HUES6 (cell line): ENCODE measurements at regions not wholly inside any gene's neighbourhood (a gene's known extent, or its start where the extent isn't known, plus 50 kb on each side); places are given as distances from the start of the nearest gene placed in this dataset.

Experiments
- H3K27ac ChIP-seq: 2 replicates; pipeline ENCODE4 v1.7.0; 2013; ENCODE audit warnings: low read depth, mild to moderate bottlenecking, low read length, inconsistent platforms
- H3K27me3 ChIP-seq: 2 replicates; pipeline ENCODE4 v1.6.1; 2013; ENCODE audit warnings: low read length; ENCODE audit not compliant: control insufficient read depth, insufficient read depth
- H3K36me3 ChIP-seq: 2 replicates; pipeline ENCODE4 v1.6.1; 2013; ENCODE audit warnings: low read length; ENCODE audit not compliant: control insufficient read depth, insufficient read depth
- H3K4me1 ChIP-seq: 2 replicates; pipeline ENCODE4 v1.6.1; 2013; ENCODE audit warnings: low read length; ENCODE audit not compliant: control insufficient read depth, insufficient read depth
- H3K4me3 ChIP-seq: 2 replicates; pipeline ENCODE4 v1.5.1; 2013; ENCODE audit warnings: low read depth, low read length
- H3K9ac ChIP-seq: one replicate; pipeline ENCODE4 v1.6.1; 2013; ENCODE audit warnings: mild to moderate bottlenecking, low read length
- H3K9me3 ChIP-seq: 2 replicates; pipeline ENCODE4 v1.6.1; 2013; ENCODE audit warnings: low read depth, low read length; ENCODE audit not compliant: control insufficient read depth, insufficient read depth

DNA sequence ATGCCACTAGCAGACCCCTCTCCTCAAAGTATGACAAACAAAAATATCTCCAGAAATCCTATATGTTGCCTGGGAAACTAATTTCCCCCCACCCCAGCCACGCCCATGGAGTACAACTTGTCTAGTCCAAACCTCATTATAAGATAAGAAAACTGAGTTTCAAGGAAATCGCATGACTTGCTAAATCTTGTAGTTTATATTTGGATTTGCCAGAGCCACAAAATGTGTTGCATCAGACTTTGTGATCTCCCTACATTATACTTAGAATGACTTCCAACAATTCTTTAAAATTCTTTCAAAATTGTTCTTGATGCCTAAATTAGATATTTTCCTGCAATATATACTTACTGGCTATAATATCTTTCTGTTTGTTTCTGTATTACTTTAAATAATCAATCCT lies 1034.4 kb downstream of the IGSF11 start:
- Histone ChIP-seq H3K27me3 (peaks cover 31% of the 10 kb centered on the region), H3K4me3 (no peak overlapping the region), H3K36me3 (no peaks in the 10 kb centered on the region), H3K27ac (no peak overlapping the region), H3K4me1 (no peaks in the 10 kb centered on the region; the same call in 1 of the 2 replicates), H3K9me3 (no peaks in the 10 kb centered on the region), H3K9ac (no peak overlapping the region)

DNA sequence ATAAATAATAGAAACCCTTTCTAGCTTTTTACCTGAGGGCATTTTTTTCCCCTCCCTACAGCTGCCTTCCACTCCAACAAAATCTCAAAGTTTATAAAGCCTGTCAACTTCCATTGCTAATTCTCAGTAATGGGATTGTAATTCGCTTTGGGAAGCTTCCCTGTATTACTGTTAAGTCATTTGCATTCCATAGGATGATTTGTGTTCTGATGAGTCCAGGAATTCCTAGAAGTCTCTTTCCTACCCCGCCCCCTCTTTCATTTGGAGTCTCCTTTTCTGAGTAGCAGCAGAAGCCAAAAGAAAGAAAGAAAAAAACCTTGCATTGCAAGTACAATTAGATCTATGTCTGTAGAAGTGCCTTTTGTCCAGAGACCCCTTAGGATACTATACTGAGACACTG lies 1033.3 kb downstream of the IGSF11 start:
- Histone ChIP-seq H3K36me3 (no peaks in the 10 kb centered on the region), H3K27me3 (peaks cover 20% of the 10 kb centered on the region), H3K27ac (no peak overlapping the region), H3K9me3 (no peaks in the 10 kb centered on the region), H3K9ac (no peak overlapping the region), H3K4me1 (no peaks in the 10 kb centered on the region; the same call in 1 of the 2 replicates), H3K4me3 (no peak overlapping the region)

DNA sequence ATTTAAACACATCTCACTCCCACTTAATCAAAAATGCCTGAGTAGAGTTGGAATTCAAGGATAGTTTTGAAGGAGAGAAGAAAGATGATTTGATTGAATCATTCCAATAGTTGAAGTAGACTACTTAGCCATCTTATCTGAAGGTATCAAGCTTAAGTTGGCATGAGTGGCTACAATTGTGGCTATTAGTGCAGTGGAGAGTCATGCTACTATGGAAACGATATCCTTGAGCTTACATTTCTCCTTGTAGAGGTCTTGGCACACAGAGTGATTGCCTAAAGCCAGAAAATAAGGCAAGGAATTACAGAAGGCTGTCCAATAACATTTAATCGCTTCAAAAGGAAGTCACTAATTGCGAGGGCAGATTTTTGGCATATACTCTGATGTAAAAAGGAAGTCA lies 1022.7 kb downstream of the IGSF11 start:
- Histone ChIP-seq H3K36me3 (no peaks in the 10 kb centered on the region), H3K27ac (no peak overlapping the region), H3K9ac (no peak overlapping the region), H3K27me3 (no peaks in the 10 kb centered on the region), H3K9me3 (no peaks in the 10 kb centered on the region), H3K4me1 (no peaks in the 10 kb centered on the region), H3K4me3 (no peak overlapping the region)

DNA sequence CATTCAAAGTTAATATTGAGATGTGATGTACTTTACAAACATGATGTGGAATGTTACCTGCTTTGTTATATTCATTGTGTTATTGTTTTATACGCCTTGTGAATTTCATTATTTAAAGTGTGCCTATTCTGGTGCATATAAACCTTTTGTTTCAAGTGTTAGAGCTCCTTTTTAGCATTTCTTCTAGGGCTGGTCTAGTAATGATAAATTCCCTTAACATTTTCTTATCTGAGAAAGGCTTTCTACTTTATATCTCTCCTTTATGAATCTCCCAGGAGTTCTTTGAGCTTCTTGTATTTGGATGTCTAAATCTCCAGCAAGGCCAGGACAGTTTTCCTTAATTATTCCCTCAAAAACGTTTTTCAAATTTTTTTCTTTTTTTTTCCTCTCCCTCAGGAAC lies 1005.6 kb downstream of the IGSF11 start:
- Histone ChIP-seq H3K27me3 (no peaks in the 10 kb centered on the region), H3K4me3 (no peak overlapping the region), H3K27ac (no peak overlapping the region), H3K9me3 (peaks cover 5% of the 10 kb centered on the region; the same call in 1 of the 2 replicates), H3K36me3 (no peaks in the 10 kb centered on the region), H3K9ac (no peak overlapping the region), H3K4me1 (no peaks in the 10 kb centered on the region)

DNA sequence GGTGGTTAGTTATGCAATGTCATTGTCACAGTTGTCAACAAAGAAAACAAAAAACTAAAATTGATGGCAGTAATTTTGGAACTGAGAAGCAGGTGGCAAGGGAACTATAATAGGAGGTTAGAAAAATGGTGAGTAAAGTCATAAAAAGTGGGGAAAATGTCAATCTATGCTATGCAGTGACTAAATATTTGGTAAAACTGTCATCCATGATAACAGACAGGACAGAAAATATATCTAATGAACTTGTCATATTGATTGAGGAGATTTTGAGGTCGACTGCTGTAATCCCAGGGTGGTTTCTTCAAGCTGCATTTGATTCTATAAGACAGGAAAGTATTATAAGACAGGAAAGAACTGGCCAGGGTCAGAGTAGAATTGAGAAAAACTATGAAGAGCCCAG lies 998.4 kb downstream of the IGSF11 start:
- Histone ChIP-seq H3K9me3 (0 out of 2 replicates have a peak, but pooled peaks cover 3% of the 10 kb centered on the region), H3K27me3 (no peaks in the 10 kb centered on the region), H3K9ac (no peak overlapping the region)

DNA sequence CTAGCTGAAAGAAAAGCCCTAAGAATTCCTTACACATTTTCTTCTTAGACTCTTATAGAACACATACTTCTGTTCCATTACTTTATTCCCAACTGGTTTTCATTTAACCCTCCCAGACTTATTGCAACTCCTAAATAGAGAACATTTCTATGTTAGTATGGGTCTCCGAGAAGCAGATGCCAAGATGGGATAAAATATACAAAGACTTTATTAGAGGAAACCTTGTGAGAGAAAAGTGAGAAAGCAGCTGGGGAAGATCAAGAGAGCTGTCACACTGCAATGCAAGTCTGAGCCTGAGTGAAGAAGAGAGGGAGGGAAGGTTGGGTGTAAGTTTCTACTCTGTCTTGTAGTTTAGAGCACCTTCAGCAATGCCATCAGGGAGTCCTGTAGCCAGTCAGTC lies 979.3 kb downstream of the IGSF11 start:
- H3K4me3 ChIP-seq: no peak overlapping the region
- H3K27ac ChIP-seq: no peak overlapping the region
- no peaks in the 10 kb centered on the region for H3K9me3 ChIP-seq
- H3K27me3 ChIP-seq: no peaks in the 10 kb centered on the region
- no peaks in the 10 kb centered on the region for H3K36me3 ChIP-seq
- H3K4me1 ChIP-seq: no peaks in the 10 kb centered on the region
- no peak overlapping the region for H3K9ac ChIP-seq

More for the DNA sequence above, 998.4 kb downstream of the IGSF11 start:
- H3K36me3 ChIP-seq: no peaks in the 10 kb centered on the region
- H3K4me3 ChIP-seq: no peak overlapping the region
- H3K4me1 ChIP-seq: no peaks in the 10 kb centered on the region
- H3K27ac ChIP-seq: no peak overlapping the region

DNA sequence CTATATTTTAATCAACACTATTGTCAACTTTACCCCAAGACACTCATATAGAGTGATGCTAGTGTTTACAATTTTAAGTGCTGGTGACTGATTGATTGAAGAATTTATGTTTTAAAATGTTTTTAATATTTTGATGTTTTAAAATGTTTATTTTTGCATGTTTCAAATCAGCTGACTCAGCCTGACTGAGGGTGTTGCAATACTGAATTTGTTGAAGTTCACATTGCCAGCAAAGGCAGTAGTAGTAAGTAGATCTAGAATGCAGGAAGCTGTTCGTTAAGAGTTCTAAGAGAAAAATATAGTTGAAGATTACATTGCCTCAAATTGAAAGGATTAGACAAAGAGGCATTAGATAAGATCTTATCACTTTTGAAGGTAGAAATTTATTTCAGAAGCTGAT lies 977.6 kb downstream of the IGSF11 start:
- no peak overlapping the region for H3K27ac ChIP-seq
- no peaks in the 10 kb centered on the region for H3K4me1 ChIP-seq
- no peak overlapping the region for H3K4me3 ChIP-seq
- H3K9ac ChIP-seq: no peak overlapping the region
- no peaks in the 10 kb centered on the region for H3K27me3 ChIP-seq
- no peaks in the 10 kb centered on the region for H3K9me3 ChIP-seq
- H3K36me3 ChIP-seq: no peaks in the 10 kb centered on the region

DNA sequence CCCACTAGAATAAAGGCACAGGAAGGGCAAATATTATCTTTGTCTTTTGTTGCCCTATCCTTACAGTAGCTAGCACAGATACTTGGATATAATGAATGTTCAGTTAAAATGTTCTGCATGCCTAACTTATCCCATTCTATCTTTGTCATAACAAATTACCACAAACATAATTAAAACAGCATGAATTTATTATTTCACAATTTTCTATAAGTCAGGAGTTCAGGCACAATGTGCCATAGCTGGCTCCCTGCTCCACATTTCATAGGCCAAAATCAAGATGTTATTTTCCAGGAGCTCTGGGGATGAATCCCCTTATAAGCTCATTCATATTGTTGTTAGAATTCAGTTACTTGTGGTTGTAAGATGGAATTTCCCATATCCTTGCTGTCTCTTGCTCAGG lies 975.5 kb downstream of the IGSF11 start:
- H3K27me3 ChIP-seq: no peaks in the 10 kb centered on the region
- H3K9me3 ChIP-seq: no peaks in the 10 kb centered on the region
- no peaks in the 10 kb centered on the region for H3K36me3 ChIP-seq
- no peak overlapping the region for H3K9ac ChIP-seq
- H3K27ac ChIP-seq: no peak overlapping the region
- H3K4me1 ChIP-seq: no peaks in the 10 kb centered on the region
- H3K4me3 ChIP-seq: no peak overlapping the region

DNA sequence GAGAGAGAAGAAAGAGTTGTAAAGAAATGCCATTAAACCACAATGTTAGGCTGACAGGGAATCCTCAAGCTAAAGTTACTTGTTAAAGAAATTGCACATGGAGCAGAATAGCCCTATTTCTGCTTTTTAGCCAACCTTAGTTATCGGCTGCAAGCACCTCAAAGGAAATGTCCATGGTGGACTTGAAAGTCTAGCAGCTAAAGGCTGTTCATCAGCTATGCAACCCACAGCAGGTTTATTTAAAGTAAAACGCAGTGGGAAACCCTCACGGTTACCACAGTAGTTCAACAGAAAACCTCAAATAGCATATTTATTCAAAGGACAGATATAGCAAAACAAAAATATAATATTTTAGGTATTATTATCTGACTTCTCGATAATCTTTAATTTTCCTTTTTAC lies 967.2 kb downstream of the IGSF11 start:
- Histone ChIP-seq H3K4me1 (no peaks in the 10 kb centered on the region), H3K27ac (no peak overlapping the region), H3K9me3 (no peaks in the 10 kb centered on the region), H3K9ac (no peak overlapping the region), H3K27me3 (no peaks in the 10 kb centered on the region), H3K4me3 (no peak overlapping the region), H3K36me3 (no peaks in the 10 kb centered on the region)

DNA sequence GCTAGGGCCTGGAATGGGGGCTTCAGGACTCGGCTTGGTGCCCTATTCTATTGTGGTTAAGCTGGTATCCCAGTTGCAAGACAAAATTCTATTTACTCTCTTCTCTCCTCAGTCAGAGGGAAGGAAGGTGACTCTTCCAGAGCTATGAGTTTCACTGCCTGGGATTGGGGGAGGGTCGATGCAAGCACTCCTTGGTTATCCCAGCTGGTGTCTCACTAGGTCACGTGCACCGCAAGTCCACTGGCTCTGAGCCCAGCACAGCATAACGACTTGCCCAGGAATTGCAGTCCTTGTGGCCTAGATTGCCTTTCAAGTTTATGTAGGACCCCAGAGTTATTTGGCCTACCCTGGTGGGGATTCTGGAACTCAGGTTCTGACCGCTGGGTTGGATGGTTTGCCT lies 958.8 kb downstream of the IGSF11 start:
- Histone ChIP-seq H3K4me1 (no peaks in the 10 kb centered on the region), H3K27me3 (no peaks in the 10 kb centered on the region), H3K9me3 (no peaks in the 10 kb centered on the region), H3K9ac (no peak overlapping the region), H3K4me3 (no peak overlapping the region), H3K27ac (no peak overlapping the region), H3K36me3 (no peaks in the 10 kb centered on the region)

DNA sequence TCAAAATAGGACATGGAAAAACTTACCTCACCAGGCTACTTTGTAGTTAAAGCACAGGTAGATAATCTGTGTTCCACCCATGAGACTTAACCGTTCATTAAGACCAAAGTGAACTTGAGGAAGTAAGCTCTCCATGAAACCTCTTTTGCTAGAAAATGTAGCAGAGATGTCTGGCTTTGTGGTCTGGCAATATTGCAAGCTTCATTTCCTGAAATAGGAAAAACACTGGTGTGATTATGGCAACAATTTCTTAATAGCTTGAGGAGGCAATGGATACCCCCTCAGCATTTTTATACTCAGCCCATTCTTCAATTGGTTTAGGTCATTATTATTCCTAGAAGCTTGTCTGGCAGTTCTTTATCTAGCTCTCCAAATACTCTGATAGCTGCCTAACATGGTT lies 957.3 kb downstream of the IGSF11 start:
- H3K9me3 ChIP-seq: no peaks in the 10 kb centered on the region
- H3K4me1 ChIP-seq: no peaks in the 10 kb centered on the region

DNA sequence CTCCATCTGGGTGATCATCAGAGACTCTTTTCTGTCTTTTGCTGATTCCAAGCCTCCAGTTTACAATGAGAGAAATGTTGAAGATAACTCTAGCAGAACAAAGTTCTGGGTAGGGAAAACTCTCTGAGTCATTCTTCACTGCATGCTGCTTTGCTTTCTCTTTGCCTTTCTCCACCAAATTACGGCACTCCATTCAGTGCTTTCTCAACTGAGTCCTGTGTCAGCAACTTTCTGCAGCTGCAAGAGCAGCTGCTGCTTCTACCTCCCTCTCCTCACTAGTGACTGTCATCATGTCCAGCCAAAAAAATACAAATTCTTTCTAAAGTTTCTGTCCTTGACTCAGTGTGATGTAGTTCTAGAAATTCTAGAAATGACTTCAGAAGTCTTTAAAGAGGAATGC lies 953.8 kb downstream of the IGSF11 start:
- Histone ChIP-seq H3K27me3 (no peaks in the 10 kb centered on the region), H3K4me1 (no peaks in the 10 kb centered on the region), H3K27ac (no peak overlapping the region), H3K36me3 (no peaks in the 10 kb centered on the region), H3K9ac (no peak overlapping the region), H3K9me3 (no peaks in the 10 kb centered on the region), H3K4me3 (no peak overlapping the region)

More for the DNA sequence above, 957.3 kb downstream of the IGSF11 start:
- Histone ChIP-seq H3K27me3 (no peaks in the 10 kb centered on the region), H3K36me3 (no peaks in the 10 kb centered on the region), H3K9ac (no peak overlapping the region), H3K4me3 (no peak overlapping the region), H3K27ac (no peak overlapping the region)
